ENCODE measurements at regions not wholly inside any gene's neighbourhood (a gene's known extent, or its start where the extent isn't known, plus 50 kb on each side); places are given as distances from the start of the nearest gene placed in this dataset.

- no peak for DNase-seq (ENCODE audit: low spot score)
- FAIRE-seq, result no peak
Measured at GRCh38 chr22:48981371-48982061, 846.2 kb downstream of the BRD1 start.

GRCh38 chr22:48980918-48981317 lies 846.8 kb downstream of the BRD1 start:
- DNase-seq (ENCODE audit: low spot score), result no peak
- FAIRE-seq, result no peak

GRCh38 chr22:48980409-48980808 lies 847.3 kb downstream of the BRD1 start:
- FAIRE-seq (no peak), DNase-seq (ENCODE audit: low spot score) (no peak)

GRCh38 chr22:48979482-48979881 lies 848.2 kb downstream of the BRD1 start:
- no peak for FAIRE-seq

GRCh38 chr22:48976556-48977535 lies 850.8 kb downstream of the BRD1 start:
- DNase-seq (ENCODE audit: low spot score), result no peak
- no peak for FAIRE-seq

More at GRCh38 chr22:48979482-48979881, 848.2 kb downstream of the BRD1 start:
- DNase-seq (ENCODE audit: low spot score), result peak; percentile 52

- FAIRE-seq (no peak), DNase-seq (ENCODE audit: low spot score) (no peak)
Measured at GRCh38 chr22:48975886-48976285, 851.8 kb downstream of the BRD1 start.

- DNase-seq (ENCODE audit: low spot score), result no peak
- no peak for FAIRE-seq
Measured at GRCh38 chr22:48975316-48975741, 852.3 kb downstream of the BRD1 start.

- no peak for DNase-seq (ENCODE audit: low spot score)
- no peak for FAIRE-seq
Measured at GRCh38 chr22:48974443-48975315, 853.0 kb downstream of the BRD1 start.

- DNase-seq (ENCODE audit: low spot score) (no peak), FAIRE-seq (no peak)
Measured at GRCh38 chr22:48973694-48974041, 854.0 kb downstream of the BRD1 start.

GRCh38 chr22:48972979-48973693 lies 854.5 kb downstream of the BRD1 start:
- FAIRE-seq (no peak), DNase-seq (ENCODE audit: low spot score) (no peak)

- DNase-seq (ENCODE audit: low spot score) (peak; percentile 60), FAIRE-seq (peak; percentile 23)
Measured at GRCh38 chr22:48968201-48968959, 859.3 kb downstream of the BRD1 start.

- DNase-seq (ENCODE audit: low spot score) (no peak), FAIRE-seq (no peak)
Measured at GRCh38 chr22:48963405-48963804, 864.3 kb downstream of the BRD1 start.

- FAIRE-seq (no peak), DNase-seq (ENCODE audit: low spot score) (no peak)
Measured at GRCh38 chr22:48961705-48962104, 866.0 kb downstream of the BRD1 start.

- DNase-seq (ENCODE audit: low spot score), result peak; percentile 88
- FAIRE-seq, result no peak
Measured at GRCh38 chr22:48960980-48961660, 866.6 kb downstream of the BRD1 start.

- no peak for FAIRE-seq
- no peak for DNase-seq (ENCODE audit: low spot score)
Measured at GRCh38 chr22:48960576-48960975, 867.1 kb downstream of the BRD1 start.

GRCh38 chr22:48959496-48959895 lies 868.2 kb downstream of the BRD1 start:
- DNase-seq (ENCODE audit: low spot score), result no peak
- FAIRE-seq, result no peak

- FAIRE-seq (no peak), DNase-seq (ENCODE audit: low spot score) (no peak)
Measured at GRCh38 chr22:48957987-48958321, 869.7 kb downstream of the BRD1 start.

- DNase-seq (ENCODE audit: low spot score), result no peak
- FAIRE-seq, result no peak
Measured at GRCh38 chr22:48957311-48957986, 870.2 kb downstream of the BRD1 start.
